PFSK-1 (cell line): ENCODE measurements at regions not wholly inside any gene's neighbourhood (a gene's known extent, or its start where the extent isn't known, plus 50 kb on each side); places are given as distances from the start of the nearest gene placed in this dataset.

ENCODE experiments used
- FOXP2 ChIP-seq: optimal IDR thresholded peaks from 2 replicates; pipeline ENCODE3; 2011; ENCODE audit warnings: borderline replicate concordance, control low read depth, inconsistent platforms; ENCODE audit not compliant: insufficient read depth; ENCODE audit errors: extremely low read length, extremely low read depth
- POLR2AphosphoS5 ChIP-seq: IDR thresholded peaks from 2 replicates; pipeline ENCODE4 v1.6.1; 2012; ENCODE audit warnings: low read depth, mild to moderate bottlenecking, control low read depth, low read length, moderate library complexity
- REST ChIP-seq, 2 experiments: IDR thresholded peaks; 2 replicates each; pipeline versions ENCODE4 v1.6.1 to v1.8.0; 2011 to 2012; ENCODE audit warnings: low read depth in 2 of 2, low read length in 2 of 2, control low read depth in 1 of 2, inconsistent platforms in 1 of 2, mild to moderate bottlenecking in 1 of 2, moderate library complexity in 1 of 2; ENCODE audit not compliant: insufficient read depth in 1 of 2
- SIN3A ChIP-seq: IDR thresholded peaks from 2 replicates; pipeline ENCODE4 v1.6.1; 2012; ENCODE audit warnings: mild to moderate bottlenecking, low read length, moderate library complexity, borderline replicate concordance; ENCODE audit not compliant: insufficient read depth
- TAF1 ChIP-seq: IDR thresholded peaks from 2 replicates; pipeline ENCODE4 v1.6.1; 2012; ENCODE audit warnings: low read length, control low read depth, borderline replicate concordance; ENCODE audit not compliant: insufficient read depth

- TF ChIP-seq POLR2AphosphoS5, result no peak
- TF ChIP-seq SIN3A, result no peak
- no peak for TF ChIP-seq REST (IDR thresholded peaks at IDR 0.05; ENCODE audit: insufficient read depth in 1 of 2, low read depth in 2 of 2, low read length in 2 of 2)
- TF ChIP-seq TAF1, result no peak
- no peak for TF ChIP-seq FOXP2
Observed at GRCh38 chr15:62698646-62699045, 343.9 kb upstream of the TPM1 start.
